Liver (tissue), 8 donors: ENCODE measurements at regions not wholly inside any gene's neighbourhood (a gene's known extent, or its start where the extent isn't known, plus 50 kb on each side); places are given as distances from the start of the nearest gene placed in this dataset.

Experiments
- DNase-seq: peaks from one replicate; pipeline ENCODE4 v3.0.0-alpha.2; 2017; ENCODE audit warnings: low spot score
- H3K27ac ChIP-seq, 2 donors: one replicate each; pipeline ENCODE4 v1.7.0; 2013; ENCODE audit warnings: inconsistent platforms in 2 of 2, low read length in 2 of 2, control low read depth in 1 of 2, low read depth in 1 of 2, mild to moderate bottlenecking in 1 of 2
- H3K27me3 ChIP-seq, 4 donors: one replicate each; pipeline versions ENCODE4 v1.6.1 to v1.7.0; 2013; ENCODE audit warnings: low read length in 3 of 4, inconsistent platforms in 1 of 4, mild to moderate bottlenecking in 1 of 4, moderate library complexity in 1 of 4; ENCODE audit not compliant: control insufficient read depth in 4 of 4, insufficient read depth in 4 of 4
- H3K36me3 ChIP-seq, 4 donors: one replicate each; pipeline versions ENCODE4 v1.6.1 to v1.7.0; 2013; ENCODE audit warnings: low read length in 3 of 4, mild to moderate bottlenecking in 3 of 4, low read depth in 1 of 4, moderate library complexity in 1 of 4; ENCODE audit not compliant: control insufficient read depth in 4 of 4, insufficient read depth in 3 of 4
- H3K4me1 ChIP-seq, 4 donors: one replicate each; pipeline versions ENCODE4 v1.6.1 to v1.7.0; 2013; ENCODE audit warnings: low read length in 3 of 4, mild to moderate bottlenecking in 3 of 4, moderate library complexity in 1 of 4; ENCODE audit not compliant: control insufficient read depth in 4 of 4, insufficient read depth in 4 of 4
- H3K4me3 ChIP-seq, 3 donors: one replicate each; pipeline versions ENCODE4 v1.6.1 to v1.7.0; 2013; ENCODE audit warnings: low read length in 3 of 3, control low read depth in 1 of 3, low read depth in 1 of 3, mild to moderate bottlenecking in 1 of 3
- H3K9ac ChIP-seq, 2 donors: one replicate each; pipeline ENCODE4 v1.7.0; 2013; ENCODE audit warnings: low read length in 2 of 2, mild to moderate bottlenecking in 2 of 2, moderate library complexity in 2 of 2, control low read depth in 1 of 2, low read depth in 1 of 2
- H3K9me3 ChIP-seq, 4 donors: one replicate each; pipeline versions ENCODE4 v1.6.1 to v1.7.0; 2013; ENCODE audit warnings: low read length in 3 of 4; ENCODE audit not compliant: control insufficient read depth in 4 of 4
- ATF3 ChIP-seq: IDR thresholded peaks from 2 replicates; pipeline ENCODE4 v1.6.1; 2016; ENCODE audit warnings: antibody characterized with exemption
- CTCF ChIP-seq: fragments of 150-350 bp; IDR thresholded peaks from 2 replicates; pipeline ENCODE4 v1.5.1; 2017; ENCODE audit warnings: improper control_type of control experiment, low read depth, low read length; ENCODE audit not compliant: missing input control
- EGR1 ChIP-seq, 2 donors: IDR thresholded peaks; 2 replicates each; pipeline ENCODE4 v1.6.1; 2016 to 2018; ENCODE audit warnings: antibody characterized with exemption in 2 of 2, low read depth in 2 of 2
- FOXA1 ChIP-seq: IDR thresholded peaks from 2 replicates; pipeline ENCODE4 v1.6.1; 2016; ENCODE audit warnings: antibody characterized with exemption
- FOXA2 ChIP-seq: IDR thresholded peaks from 2 replicates; pipeline ENCODE4 v1.6.1; 2016; ENCODE audit warnings: antibody characterized with exemption
- GABPA ChIP-seq, 2 donors: IDR thresholded peaks in 1 of 2; conservative IDR thresholded peaks in 1 of 2; 2 replicates each; pipeline ENCODE4 v1.6.1; 2016; ENCODE audit warnings: antibody characterized with exemption in 2 of 2, mild to moderate bottlenecking in 1 of 2, moderate library complexity in 1 of 2
- HNF4A ChIP-seq, 2 donors: conservative IDR thresholded peaks; 2 replicates each; pipeline ENCODE4 v1.6.1; 2016; ENCODE audit warnings: antibody characterized with exemption in 2 of 2, mild to moderate bottlenecking in 2 of 2
- HNF4G ChIP-seq: IDR thresholded peaks from 2 replicates; pipeline ENCODE4 v1.6.1; 2016; ENCODE audit warnings: antibody characterized with exemption
- JUND ChIP-seq, 2 donors: IDR thresholded peaks; 2 replicates each; pipeline ENCODE4 v1.6.1; 2016; ENCODE audit warnings: antibody characterized with exemption in 2 of 2
- MAX ChIP-seq: IDR thresholded peaks from 2 replicates; pipeline ENCODE4 v1.6.1; 2016; ENCODE audit warnings: antibody characterized with exemption
- NR2F2 ChIP-seq: IDR thresholded peaks from 2 replicates; pipeline ENCODE4 v1.6.1; 2016; ENCODE audit warnings: antibody characterized with exemption
- RAD21 ChIP-seq, 2 donors: IDR thresholded peaks; 2 replicates each; pipeline ENCODE4 v1.6.1; 2016; ENCODE audit warnings: antibody characterized with exemption in 2 of 2, mild to moderate bottlenecking in 2 of 2
- REST ChIP-seq: IDR thresholded peaks from 2 replicates; pipeline ENCODE4 v1.6.1; 2016; ENCODE audit warnings: antibody characterized with exemption, mild to moderate bottlenecking
- RXRA ChIP-seq, 2 donors: IDR thresholded peaks; 2 replicates each; pipeline ENCODE4 v1.6.1; 2017 to 2018; ENCODE audit warnings: antibody characterized with exemption in 2 of 2, mild to moderate bottlenecking in 1 of 2
- SP1 ChIP-seq: IDR thresholded peaks from 2 replicates; pipeline ENCODE4 v1.6.1; 2018; ENCODE audit warnings: antibody characterized with exemption, mild to moderate bottlenecking
- TAF1 ChIP-seq: conservative IDR thresholded peaks from 2 replicates; pipeline ENCODE4 v1.6.1; 2016; ENCODE audit warnings: antibody characterized with exemption, mild to moderate bottlenecking
- YY1 ChIP-seq: IDR thresholded peaks from 2 replicates; pipeline ENCODE4 v1.6.1; 2016; ENCODE audit warnings: antibody characterized with exemption, mild to moderate bottlenecking
- ZBTB33 ChIP-seq: IDR thresholded peaks from 2 replicates; pipeline ENCODE4 v1.6.1; 2016; ENCODE audit warnings: antibody characterized with exemption
- WGBS: extraction: QIAGEN DNeasy Blood & Tissue Kit; methylation state at CpG from one replicate; pipeline ENCODE4 v1.1.7; 2013; 5-methylcytosine and 5-hydroxymethylcytosine counted together
- donor health status: healthy.
- donor health status: healthy.
- donor health status: healthy.
- donor health status: healthy.
- donor health status: healthy.

- no peak overlapping the region for H3K4me3 ChIP-seq
- H3K4me1 ChIP-seq = peaks cover 0 to 6% (median 3%) of the 10 kb centered on the region in 4 donors
- 86% methylated on average over 2 of the region's 2 CpGs for WGBS
- no peaks in the 10 kb centered on the region for H3K9me3 ChIP-seq
- DNase-seq = no peak
- no peak overlapping the region for H3K27ac ChIP-seq
- H3K27me3 ChIP-seq = no peaks in the 10 kb centered on the region
- no peak overlapping the region for H3K9ac ChIP-seq
- TF ChIP-seq TAF1 (no peak), ZBTB33 (no peak), RXRA (IDR thresholded peaks at IDR 0.05) (no peak), NR2F2 (no peak), GABPA (IDR thresholded peaks at IDR 0.05 in 1 of 2, conservative IDR thresholded peaks at IDR 0.05 in 1 of 2) (no peak), YY1 (no peak), FOXA1 (no peak), FOXA2 (no peak), RAD21 (IDR thresholded peaks at IDR 0.05) (no peak), CTCF (no peak), SP1 (no peak), JUND (IDR thresholded peaks at IDR 0.05) (no peak), HNF4G (no peak), ATF3 (no peak), HNF4A (conservative IDR thresholded peaks at IDR 0.05) (no peak), REST (no peak)
- H3K36me3 ChIP-seq = no peaks in the 10 kb centered on the region
Observed at GRCh38 chr4:112885897-112886296, 163.6 kb upstream of the ANK2 start.

- Histone ChIP-seq H3K27ac (no peak overlapping the region), H3K4me3 (no peak overlapping the region), H3K9ac (no peak overlapping the region), H3K4me1 (peaks cover 0 to 6% (median 3%) of the 10 kb centered on the region in 4 donors), H3K27me3 (no peaks in the 10 kb centered on the region), H3K36me3 (no peaks in the 10 kb centered on the region), H3K9me3 (no peaks in the 10 kb centered on the region)
- WGBS = 89% methylated on average over 2 of the region's 2 CpGs
- TF ChIP-seq GABPA (IDR thresholded peaks at IDR 0.05 in 1 of 2, conservative IDR thresholded peaks at IDR 0.05 in 1 of 2) (no peak), YY1 (no peak), EGR1 (IDR thresholded peaks at IDR 0.05; ENCODE audit: low read depth in 2 of 2) (no peak), TAF1 (no peak), MAX (no peak), HNF4G (no peak), FOXA2 (no peak)
- no peak for DNase-seq
Observed at GRCh38 chr4:112888622-112889021, 160.8 kb upstream of the ANK2 start.
